KOPT-K1 (cell line): ENCODE measurements at regions not wholly inside any gene's neighbourhood (a gene's known extent, or its start where the extent isn't known, plus 50 kb on each side); places are given as distances from the start of the nearest gene placed in this dataset.

Source experiments
- H3K27ac ChIP-seq: fragments of 200-600 bp; sonication (generic); 2 replicates; pipeline ENCODE4 v1.5.1; 2016; ENCODE audit warnings: antibody characterized with exemption, mild to moderate bottlenecking, low read depth, low read length; ENCODE audit not compliant: poor library complexity, severe bottlenecking
- H3K36me3 ChIP-seq: fragments of 200-600 bp; sonication (generic); 2 replicates; pipeline ENCODE4 v1.5.1; 2017; ENCODE audit warnings: antibody characterized with exemption, mild to moderate bottlenecking, low read length, moderate library complexity; ENCODE audit not compliant: insufficient read depth
- H3K9me3 ChIP-seq: fragments of 200-600 bp; sonication (generic); 2 replicates; pipeline ENCODE4 v1.5.1; 2017; ENCODE audit warnings: antibody characterized with exemption, low read length, mild to moderate bottlenecking; ENCODE audit not compliant: insufficient read depth, poor library complexity, severe bottlenecking

DNA sequence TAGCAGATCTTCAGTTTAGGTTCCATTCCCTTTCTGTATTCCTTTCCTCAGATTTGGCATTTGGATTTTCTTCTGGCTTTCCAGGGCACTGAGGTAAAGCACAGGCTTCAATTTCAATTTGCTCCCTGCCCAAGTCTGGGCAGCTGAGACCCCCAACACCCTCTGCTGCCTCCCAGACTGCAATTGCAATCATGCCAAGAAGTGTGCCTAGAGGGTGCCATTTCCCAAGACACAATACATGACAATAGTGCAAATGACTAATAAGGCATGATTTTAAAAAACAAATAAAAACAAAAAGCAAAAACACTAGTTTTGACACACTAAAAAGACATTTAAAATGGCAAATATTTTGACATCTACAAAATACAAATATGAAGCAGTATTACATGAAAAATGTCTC, 364.8 kb downstream of the EPM2A start:
- H3K9me3 ChIP-seq = no peaks in the 10 kb centered on the region
- H3K36me3 ChIP-seq = no peaks in the 10 kb centered on the region

DNA sequence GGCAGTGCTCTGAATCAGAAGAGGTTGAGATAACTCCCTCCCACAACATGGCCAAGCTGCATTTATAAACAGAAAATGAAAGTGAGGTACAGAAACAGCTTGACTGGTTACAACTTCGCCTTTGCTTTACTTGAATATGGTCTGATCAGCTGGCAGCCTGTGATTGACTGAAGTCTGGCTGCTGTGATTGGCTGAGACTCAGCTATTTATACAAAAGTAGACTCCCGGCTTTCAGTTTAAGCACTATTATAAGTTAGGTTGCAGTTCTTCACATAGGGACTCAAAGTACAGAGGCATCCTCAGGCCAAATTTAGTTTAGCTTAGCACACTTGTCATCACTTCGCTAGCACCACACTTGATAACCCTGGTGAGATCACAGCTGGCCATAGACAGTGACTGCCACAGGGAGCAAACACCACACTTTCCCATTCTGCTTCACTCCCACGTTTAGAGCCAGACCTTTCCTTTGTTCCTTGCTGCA, 362.6 kb downstream of the EPM2A start:
- H3K36me3 ChIP-seq = no peaks in the 10 kb centered on the region
- peaks cover 6% of the 10 kb centered on the region for H3K9me3 ChIP-seq
- peak overlapping the region; percentile 42 for H3K27ac ChIP-seq

More for the DNA sequence above, 364.8 kb downstream of the EPM2A start:
- no peak overlapping the region for H3K27ac ChIP-seq

DNA sequence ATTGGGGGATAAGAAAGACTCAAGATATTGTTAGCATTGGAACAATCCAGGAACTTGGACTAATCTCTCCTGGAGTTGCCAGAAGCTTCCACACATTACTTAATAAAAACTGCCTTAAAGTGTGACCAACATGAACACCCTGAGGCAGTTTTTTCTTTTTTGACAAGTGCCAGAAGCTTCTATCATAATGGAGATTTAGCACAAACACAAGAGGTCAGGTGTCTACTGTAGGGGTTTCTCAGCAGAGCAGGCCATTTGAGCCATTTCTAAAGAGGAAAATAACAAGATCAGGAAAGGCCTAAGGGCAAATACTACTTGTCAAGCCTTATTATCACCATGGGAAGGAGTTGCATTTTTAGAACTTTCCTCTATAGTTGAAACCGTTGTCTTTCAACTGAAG, 361.5 kb downstream of the EPM2A start:
- Histone ChIP-seq H3K36me3 (no peaks in the 10 kb centered on the region), H3K27ac (no peak overlapping the region), H3K9me3 (peaks cover 14% of the 10 kb centered on the region)

DNA sequence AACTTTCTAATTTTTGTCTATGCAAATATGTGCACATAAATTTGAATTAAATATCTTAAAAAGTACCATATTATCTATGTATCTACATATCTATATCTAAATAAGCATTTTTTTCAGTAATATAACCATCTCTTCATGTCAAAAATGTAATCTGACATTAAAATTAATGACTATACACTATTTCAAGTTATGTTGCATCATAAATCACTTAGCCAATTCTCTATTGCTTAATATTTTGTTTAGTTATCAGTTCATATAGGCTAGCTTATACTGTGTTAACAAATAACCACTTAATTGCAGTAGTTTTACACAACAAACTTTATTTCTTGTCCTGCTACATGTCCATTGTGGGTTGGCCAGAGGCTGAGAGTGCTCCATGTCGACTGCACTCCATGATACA, 360.8 kb downstream of the EPM2A start:
- peaks cover 14% of the 10 kb centered on the region for H3K9me3 ChIP-seq
- no peaks in the 10 kb centered on the region for H3K36me3 ChIP-seq
- H3K27ac ChIP-seq = no peak overlapping the region

DNA sequence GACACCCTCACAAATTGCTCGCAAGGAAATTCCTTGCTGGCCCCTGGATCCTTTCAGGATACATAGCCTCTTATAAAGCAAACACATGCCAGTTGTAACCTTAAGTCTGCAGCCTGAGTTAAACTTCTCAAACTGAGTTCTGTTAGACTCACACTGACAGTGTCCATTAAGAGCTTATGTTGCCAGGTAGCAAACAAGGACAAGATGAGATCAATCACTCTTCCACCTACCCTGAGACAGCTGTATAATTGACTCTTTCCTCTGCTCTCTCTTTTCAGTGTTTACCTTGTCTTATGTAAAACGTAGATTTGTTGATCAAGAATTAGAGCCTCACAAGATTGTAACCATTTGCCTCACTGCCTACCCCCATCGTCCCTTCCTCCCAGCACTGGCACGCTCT, 359.8 kb downstream of the EPM2A start:
- Histone ChIP-seq H3K9me3 (peaks cover 14% of the 10 kb centered on the region), H3K27ac (no peak overlapping the region), H3K36me3 (no peaks in the 10 kb centered on the region)

DNA sequence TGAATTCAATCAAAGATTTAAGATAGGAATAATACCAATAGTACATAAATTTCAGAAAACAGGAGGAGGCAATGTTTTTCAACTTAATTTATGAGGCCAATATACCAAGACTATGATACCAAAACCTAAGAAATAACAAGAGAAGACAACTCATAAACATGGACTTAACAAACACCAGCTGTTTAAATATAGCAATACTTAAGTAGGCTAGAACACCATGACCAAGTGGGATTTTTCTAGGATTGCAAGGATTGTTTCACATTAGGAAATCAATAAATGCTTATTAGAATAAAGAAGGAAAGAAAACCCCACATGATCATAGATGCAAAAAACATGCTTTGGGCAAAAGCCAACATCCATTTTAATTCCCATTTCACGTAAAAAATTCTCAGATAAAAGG, 355.1 kb downstream of the EPM2A start:
- Histone ChIP-seq H3K36me3 (no peaks in the 10 kb centered on the region), H3K27ac (no peak overlapping the region), H3K9me3 (peaks cover 14% of the 10 kb centered on the region)

DNA sequence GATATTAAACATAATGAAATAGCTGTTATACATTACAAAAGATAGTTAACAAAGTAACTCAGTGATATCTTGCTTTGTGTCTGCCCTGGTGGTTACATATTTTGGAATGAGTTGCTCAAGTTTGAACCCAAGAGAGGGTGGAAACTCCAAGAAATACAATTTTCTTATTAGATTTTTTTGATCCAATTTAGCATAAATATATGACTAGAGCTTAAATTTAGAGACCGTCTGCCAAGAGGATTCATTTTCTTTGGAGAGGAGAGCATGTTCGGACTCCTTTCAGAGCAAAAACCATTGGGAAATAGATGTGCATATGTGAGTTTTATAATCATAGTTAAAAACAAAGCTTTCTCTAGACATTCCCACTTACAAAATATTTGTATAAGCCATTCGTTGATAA, 353.4 kb downstream of the EPM2A start:
- no peaks in the 10 kb centered on the region for H3K36me3 ChIP-seq
- peaks cover 14% of the 10 kb centered on the region for H3K9me3 ChIP-seq

DNA sequence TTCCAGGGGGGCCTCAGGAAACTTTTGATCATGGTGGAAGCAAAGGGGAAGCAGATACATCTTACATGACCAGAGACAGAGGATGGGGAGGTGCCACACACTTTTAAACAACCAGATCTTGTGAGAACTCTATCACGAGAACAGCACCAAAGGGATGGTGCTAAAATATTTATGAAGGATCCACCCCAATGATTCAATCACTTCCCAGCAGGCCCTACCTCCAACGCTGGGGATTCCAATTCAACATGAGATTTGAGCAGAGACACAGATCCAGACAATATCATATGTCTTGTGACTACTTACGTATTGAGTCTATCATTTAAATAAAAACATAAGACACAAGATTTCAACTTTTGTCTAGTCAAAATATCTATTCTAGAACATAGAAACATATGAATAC, 351.9 kb downstream of the EPM2A start:
- no peaks in the 10 kb centered on the region for H3K36me3 ChIP-seq

More for the DNA sequence above, 353.4 kb downstream of the EPM2A start:
- no peak overlapping the region for H3K27ac ChIP-seq

DNA sequence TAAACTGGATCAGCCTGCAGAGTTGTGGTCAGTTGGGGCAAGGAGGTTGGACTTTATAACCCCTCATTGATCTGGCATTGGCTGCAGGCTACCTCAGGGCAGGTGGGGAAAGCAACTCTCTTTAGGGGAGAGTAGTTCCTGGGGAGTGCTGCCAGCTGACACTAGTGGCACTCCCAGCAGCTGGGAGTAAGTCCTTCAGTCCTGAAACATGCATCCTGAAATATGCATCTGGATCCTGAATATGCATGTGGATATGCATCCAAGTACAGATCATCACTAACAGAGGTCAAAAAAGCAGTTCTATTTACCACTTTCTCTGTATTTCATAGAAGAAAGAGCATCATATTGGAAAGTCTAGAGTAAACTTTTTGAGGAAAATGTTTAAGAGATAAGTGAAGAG, 350.8 kb downstream of the EPM2A start:
- Histone ChIP-seq H3K36me3 (no peaks in the 10 kb centered on the region), H3K9me3 (no peaks in the 10 kb centered on the region), H3K27ac (no peak overlapping the region)

More for the DNA sequence above, 351.9 kb downstream of the EPM2A start:
- no peak overlapping the region for H3K27ac ChIP-seq
- peaks cover 4% of the 10 kb centered on the region for H3K9me3 ChIP-seq

DNA sequence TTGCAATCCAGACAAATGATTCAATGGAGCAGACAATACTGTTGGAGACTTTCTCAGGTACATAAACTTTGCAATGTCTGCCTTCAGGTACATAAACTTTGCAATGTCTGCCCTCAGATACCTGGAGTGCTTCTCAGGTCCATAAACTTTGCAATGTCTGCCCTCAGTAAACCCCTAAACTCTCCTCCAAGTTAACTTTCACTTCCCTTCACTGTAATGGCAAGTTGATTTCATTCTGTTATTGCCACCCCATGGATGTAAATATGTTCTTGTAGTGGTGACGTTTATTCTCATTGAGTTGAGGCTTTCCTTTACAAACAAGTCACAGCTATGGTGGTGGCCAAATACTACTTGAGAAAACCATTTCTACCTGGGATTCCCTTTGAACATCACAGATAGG, 338.8 kb downstream of the EPM2A start:
- H3K27ac ChIP-seq = no peak overlapping the region
- H3K36me3 ChIP-seq = no peaks in the 10 kb centered on the region
- H3K9me3 ChIP-seq = no peaks in the 10 kb centered on the region

DNA sequence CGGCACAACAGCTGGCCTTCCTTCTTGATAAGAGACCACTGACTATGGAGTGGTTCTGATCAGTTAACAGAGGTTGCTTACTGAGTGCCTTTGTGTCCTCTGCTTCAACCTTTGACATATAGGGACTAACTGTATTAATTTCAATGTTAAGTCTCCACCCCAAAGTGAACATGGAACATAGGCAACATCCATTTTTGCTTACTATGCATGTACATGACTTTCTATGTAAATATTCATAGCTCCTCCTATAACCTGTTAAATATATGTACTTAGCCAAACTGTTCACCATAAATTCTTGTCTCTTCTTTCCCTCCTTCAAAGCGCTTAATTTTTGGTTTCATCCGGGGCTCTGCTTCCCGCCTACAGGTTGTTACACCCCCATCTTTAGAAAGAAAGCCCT, 334.8 kb downstream of the EPM2A start:
- no peaks in the 10 kb centered on the region for H3K36me3 ChIP-seq
- H3K9me3 ChIP-seq = no peaks in the 10 kb centered on the region
- H3K27ac ChIP-seq = no peak overlapping the region

DNA sequence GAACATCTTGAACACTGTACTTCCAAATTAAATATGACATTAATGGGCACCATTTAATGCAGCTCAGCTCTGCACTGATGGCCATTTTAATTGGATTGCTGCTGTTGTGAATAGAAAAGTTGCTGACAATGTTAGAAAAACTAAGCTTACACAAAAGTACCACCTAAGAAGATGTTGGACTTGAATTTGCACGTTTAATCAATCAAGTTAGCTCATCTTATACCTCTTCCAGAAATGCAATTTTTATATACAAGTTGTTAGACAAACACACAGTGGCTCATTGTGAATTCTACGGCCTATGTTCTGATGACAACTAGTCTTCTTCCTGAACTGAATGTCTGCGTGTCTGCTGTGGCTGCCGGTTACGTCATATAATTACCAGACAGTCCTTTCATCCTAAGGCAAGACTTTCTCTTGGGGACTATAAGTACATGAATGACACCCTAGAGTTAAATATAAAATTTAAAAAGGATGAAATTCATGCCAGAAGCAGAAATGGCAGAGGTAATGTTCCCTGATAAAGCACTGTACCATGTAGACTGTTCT, 330.2 kb downstream of the EPM2A start:
- Histone ChIP-seq H3K36me3 (no peaks in the 10 kb centered on the region), H3K27ac (no peak overlapping the region), H3K9me3 (no peaks in the 10 kb centered on the region)

DNA sequence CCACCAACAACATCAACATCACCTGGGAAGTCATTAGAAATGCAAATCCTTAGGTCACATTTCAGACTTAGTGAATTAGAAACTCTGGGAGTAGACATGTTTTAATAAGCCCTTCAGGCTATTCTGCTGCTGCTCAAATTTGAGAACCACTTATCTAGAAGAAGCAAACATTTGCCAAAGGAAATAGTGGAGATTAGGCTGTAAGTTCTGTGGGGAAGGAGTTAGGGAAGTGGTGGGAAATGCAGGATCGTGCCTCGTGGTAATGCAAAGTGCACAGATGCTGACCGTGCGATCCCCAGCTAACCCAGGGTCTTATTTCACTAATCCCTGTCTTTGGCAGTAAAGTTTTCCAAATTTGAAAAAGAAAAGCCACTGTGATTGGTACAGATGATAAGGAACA, 328.5 kb downstream of the EPM2A start:
- H3K36me3 ChIP-seq = no peaks in the 10 kb centered on the region
- H3K27ac ChIP-seq = no peak overlapping the region
- no peaks in the 10 kb centered on the region for H3K9me3 ChIP-seq

DNA sequence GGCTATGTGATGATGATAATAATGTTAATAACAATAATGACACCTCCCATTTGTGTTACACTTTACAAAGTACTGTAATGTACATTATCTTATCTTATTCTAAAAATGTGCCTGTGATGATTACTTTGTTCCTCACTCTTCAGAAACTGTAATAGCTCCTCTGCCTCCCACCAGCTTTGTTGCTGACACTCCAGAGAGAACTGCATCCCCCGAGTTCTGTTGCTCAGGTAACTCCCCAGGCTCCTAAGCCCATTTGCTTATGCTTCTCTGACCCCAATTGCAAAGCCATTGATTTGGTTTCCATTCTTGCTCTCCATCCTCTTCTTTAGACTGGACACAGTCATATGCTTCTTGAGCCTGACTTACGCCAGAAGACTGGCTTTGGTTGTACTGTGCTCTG, 319.7 kb downstream of the EPM2A start:
- H3K9me3 ChIP-seq = no peaks in the 10 kb centered on the region
- H3K36me3 ChIP-seq = no peaks in the 10 kb centered on the region
- no peak overlapping the region for H3K27ac ChIP-seq

DNA sequence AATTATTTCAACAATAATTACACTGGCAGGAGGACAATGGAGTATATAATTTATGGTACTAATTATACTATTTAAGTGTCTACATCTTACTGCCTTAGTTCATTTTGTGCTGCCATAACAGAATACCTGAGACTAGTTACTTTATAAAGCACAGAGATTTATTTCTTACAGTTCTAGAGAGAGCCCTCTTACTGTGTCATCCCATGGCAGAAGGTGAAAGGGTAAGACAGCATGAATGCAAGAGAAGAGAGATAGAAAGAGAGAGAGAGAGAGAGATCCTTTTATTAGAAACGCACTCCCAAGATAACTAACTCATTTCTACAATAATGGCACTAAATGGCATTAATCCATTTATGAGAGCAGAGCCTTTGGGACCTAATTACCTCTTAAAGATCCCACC, 314.7 kb downstream of the EPM2A start:
- Histone ChIP-seq H3K36me3 (no peaks in the 10 kb centered on the region), H3K9me3 (no peaks in the 10 kb centered on the region), H3K27ac (no peak overlapping the region)

DNA sequence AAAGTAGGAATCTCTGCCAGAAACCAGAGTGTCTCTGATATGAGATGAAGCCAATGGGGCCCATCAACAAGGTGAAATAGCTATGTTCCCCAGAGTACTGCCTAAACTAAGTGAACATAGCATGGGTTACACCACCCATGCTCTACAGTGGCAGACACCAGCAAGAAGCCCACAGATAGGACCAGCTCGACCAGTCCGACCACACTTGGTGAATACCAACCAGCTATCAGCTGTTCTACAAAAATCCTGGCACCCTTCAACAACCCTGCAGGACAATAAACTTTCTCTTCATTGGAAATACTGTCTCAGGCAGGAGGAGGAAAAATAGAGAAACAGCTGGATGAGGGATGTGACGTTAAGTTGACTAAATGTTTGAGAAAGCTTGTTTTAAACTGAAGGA, 311.4 kb downstream of the EPM2A start:
- Histone ChIP-seq H3K27ac (no peak overlapping the region), H3K9me3 (no peaks in the 10 kb centered on the region)

More for the DNA sequence above, 311.4 kb downstream of the EPM2A start:
- H3K36me3 ChIP-seq = no peaks in the 10 kb centered on the region
